ENCODE measurements at regions not wholly inside any gene's neighbourhood (a gene's known extent, or its start where the extent isn't known, plus 50 kb on each side); places are given as distances from the start of the nearest gene placed in this dataset.

DNA sequence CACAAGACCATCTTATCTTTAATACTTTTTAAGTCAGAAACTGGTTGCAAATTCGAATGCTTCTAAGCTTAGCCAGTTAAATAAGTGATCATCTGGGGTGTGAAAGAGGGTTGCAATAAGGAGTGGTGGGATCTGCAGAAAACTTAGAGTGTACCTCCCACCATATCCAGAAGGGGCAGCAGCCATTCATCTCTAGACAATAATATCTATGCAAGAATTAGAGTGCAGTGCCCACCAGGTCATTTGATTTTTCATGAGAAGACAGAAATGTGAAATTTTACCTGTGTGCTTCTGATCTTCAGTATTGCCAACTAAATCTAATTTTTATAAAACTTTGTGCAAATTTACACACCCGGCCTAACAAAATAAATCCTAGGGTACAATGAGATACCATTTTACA lies 127.2 kb upstream of the SP4 start (continued):
- TF ChIP-seq, protein P1, sequence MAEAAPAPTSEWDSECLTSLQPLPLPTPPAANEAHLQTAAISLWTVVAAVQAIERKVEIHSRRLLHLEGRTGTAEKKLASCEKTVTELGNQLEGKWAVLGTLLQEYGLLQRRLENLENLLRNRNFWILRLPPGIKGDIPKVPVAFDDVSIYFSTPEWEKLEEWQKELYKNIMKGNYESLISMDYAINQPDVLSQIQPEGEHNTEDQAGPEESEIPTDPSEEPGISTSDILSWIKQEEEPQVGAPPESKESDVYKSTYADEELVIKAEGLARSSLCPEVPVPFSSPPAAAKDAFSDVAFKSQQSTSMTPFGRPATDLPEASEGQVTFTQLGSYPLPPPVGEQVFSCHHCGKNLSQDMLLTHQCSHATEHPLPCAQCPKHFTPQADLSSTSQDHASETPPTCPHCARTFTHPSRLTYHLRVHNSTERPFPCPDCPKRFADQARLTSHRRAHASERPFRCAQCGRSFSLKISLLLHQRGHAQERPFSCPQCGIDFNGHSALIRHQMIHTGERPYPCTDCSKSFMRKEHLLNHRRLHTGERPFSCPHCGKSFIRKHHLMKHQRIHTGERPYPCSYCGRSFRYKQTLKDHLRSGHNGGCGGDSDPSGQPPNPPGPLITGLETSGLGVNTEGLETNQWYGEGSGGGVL (tag by site-specific recombination; IDR thresholded peaks at IDR 0.05): no peak

DNA sequence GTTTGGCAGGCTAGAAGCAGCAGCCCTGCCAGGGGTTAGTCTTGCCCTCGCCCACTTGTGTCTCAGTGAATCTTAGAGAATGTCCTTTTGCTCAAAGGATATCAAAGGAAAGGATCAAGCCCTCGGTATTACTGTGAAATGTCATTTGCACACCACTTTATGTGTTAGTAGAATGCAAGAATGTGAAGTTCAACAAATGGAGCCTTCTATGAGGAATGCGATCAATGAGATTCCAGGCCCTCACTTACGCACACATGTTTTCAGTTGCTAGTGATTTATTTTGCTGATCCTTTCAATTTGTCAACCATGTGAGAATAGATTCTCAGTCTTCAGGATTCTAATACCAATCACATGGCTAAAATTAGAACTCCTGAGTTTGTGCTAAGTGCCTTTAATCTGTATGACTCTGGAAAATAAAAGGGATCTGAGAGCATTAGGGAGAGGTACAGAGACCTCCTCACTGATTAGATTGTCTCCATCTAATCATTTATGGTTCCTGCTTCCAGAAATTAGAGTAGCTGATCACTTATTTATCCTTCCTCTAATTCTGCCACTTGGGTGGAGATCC lies 123.0 kb upstream of the SP4 start:
- CTCF ChIA-PET: no interaction called here
- H3K9me3 ChIP-seq (ENCODE audit: control insufficient read depth, insufficient read depth, low read depth, low read length): no peaks in the 10 kb centered on the region; the same call in 1 of the 2 replicates
- POLR2A ChIA-PET: no interaction called here
- TF ChIP-seq ZNF785 (tag by site-specific recombination; IDR thresholded peaks at IDR 0.05) (no peak), ZNF596 (tag by site-specific recombination; IDR thresholded peaks at IDR 0.05) (no peak), OVOL3 (tag by site-specific recombination; IDR thresholded peaks at IDR 0.05) (no peak), ZNF140 (tag by site-specific recombination; IDR thresholded peaks at IDR 0.05) (no peak), ZFP37 (tag by site-specific recombination; IDR thresholded peaks at IDR 0.05) (no peak), SP3 (tag by site-specific recombination; IDR thresholded peaks at IDR 0.05) (no peak), ZNF37A (tag by site-specific recombination; IDR thresholded peaks at IDR 0.05) (no peak), ZNF133 (tag by site-specific recombination; IDR thresholded peaks at IDR 0.05) (no peak), ZNF777 (tag by site-specific recombination; IDR thresholded peaks at IDR 0.05; ENCODE audit: borderline replicate concordance) (no peak), ZNF112 (tag by site-specific recombination; IDR thresholded peaks at IDR 0.05) (no peak)
- TF ChIP-seq, protein P2, sequence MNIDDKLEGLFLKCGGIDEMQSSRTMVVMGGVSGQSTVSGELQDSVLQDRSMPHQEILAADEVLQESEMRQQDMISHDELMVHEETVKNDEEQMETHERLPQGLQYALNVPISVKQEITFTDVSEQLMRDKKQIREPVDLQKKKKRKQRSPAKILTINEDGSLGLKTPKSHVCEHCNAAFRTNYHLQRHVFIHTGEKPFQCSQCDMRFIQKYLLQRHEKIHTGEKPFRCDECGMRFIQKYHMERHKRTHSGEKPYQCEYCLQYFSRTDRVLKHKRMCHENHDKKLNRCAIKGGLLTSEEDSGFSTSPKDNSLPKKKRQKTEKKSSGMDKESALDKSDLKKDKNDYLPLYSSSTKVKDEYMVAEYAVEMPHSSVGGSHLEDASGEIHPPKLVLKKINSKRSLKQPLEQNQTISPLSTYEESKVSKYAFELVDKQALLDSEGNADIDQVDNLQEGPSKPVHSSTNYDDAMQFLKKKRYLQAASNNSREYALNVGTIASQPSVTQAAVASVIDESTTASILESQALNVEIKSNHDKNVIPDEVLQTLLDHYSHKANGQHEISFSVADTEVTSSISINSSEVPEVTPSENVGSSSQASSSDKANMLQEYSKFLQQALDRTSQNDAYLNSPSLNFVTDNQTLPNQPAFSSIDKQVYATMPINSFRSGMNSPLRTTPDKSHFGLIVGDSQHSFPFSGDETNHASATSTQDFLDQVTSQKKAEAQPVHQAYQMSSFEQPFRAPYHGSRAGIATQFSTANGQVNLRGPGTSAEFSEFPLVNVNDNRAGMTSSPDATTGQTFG (tag by site-specific recombination; IDR thresholded peaks at IDR 0.05; ENCODE audit: borderline replicate concordance): no peak
- TF ChIP-seq, protein P3, sequence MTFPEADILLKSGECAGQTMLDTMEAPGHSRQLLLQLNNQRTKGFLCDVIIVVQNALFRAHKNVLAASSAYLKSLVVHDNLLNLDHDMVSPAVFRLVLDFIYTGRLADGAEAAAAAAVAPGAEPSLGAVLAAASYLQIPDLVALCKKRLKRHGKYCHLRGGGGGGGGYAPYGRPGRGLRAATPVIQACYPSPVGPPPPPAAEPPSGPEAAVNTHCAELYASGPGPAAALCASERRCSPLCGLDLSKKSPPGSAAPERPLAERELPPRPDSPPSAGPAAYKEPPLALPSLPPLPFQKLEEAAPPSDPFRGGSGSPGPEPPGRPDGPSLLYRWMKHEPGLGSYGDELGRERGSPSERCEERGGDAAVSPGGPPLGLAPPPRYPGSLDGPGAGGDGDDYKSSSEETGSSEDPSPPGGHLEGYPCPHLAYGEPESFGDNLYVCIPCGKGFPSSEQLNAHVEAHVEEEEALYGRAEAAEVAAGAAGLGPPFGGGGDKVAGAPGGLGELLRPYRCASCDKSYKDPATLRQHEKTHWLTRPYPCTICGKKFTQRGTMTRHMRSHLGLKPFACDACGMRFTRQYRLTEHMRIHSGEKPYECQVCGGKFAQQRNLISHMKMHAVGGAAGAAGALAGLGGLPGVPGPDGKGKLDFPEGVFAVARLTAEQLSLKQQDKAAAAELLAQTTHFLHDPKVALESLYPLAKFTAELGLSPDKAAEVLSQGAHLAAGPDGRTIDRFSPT (tag by site-specific recombination; IDR thresholded peaks at IDR 0.05): no peak
- TF ChIP-seq, protein P4, sequence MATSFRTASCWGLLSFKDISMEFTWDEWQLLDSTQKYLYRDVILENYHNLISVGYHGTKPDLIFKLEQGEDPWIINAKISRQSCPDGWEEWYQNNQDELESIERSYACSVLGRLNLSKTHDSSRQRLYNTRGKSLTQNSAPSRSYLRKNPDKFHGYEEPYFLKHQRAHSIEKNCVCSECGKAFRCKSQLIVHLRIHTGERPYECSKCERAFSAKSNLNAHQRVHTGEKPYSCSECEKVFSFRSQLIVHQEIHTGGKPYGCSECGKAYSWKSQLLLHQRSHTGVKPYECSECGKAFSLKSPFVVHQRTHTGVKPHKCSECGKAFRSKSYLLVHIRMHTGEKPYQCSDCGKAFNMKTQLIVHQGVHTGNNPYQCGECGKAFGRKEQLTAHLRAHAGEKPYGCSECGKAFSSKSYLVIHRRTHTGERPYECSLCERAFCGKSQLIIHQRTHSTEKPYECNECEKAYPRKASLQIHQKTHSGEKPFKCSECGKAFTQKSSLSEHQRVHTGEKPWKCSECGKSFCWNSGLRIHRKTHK (tag by site-specific recombination; IDR thresholded peaks at IDR 0.05): no peak
- TF ChIP-seq, protein P5, sequence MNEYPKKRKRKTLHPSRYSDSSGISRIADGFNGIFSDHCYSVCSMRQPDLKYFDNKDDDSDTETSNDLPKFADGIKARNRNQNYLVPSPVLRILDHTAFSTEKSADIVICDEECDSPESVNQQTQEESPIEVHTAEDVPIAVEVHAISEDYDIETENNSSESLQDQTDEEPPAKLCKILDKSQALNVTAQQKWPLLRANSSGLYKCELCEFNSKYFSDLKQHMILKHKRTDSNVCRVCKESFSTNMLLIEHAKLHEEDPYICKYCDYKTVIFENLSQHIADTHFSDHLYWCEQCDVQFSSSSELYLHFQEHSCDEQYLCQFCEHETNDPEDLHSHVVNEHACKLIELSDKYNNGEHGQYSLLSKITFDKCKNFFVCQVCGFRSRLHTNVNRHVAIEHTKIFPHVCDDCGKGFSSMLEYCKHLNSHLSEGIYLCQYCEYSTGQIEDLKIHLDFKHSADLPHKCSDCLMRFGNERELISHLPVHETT (tag by site-specific recombination; IDR thresholded peaks at IDR 0.05): no peak
- TF ChIP-seq, protein P6, sequence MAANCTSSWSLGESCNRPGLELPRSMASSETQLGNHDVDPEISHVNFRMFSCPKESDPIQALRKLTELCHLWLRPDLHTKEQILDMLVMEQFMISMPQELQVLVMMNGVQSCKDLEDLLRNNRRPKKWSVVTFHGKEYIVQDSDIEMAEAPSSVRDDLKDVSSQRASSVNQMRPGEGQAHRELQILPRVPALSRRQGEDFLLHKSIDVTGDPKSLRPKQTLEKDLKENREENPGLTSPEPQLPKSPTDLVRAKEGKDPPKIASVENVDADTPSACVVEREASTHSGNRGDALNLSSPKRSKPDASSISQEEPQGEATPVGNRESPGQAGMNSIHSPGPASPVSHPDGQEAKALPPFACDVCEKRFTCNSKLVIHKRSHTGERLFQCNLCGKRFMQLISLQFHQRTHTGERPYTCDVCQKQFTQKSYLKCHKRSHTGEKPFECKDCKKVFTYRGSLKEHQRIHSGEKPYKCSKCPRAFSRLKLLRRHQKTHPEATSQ (tag by site-specific recombination; IDR thresholded peaks at IDR 0.05): no peak
- no peak overlapping the region for H3K27ac ChIP-seq (ENCODE audit: extremely low read depth, low read depth, low read length)
- no peak overlapping the region for H3K4me3 ChIP-seq (ENCODE audit: low read depth, low read length)
- no peaks in the 10 kb centered on the region for H3K36me3 ChIP-seq (ENCODE audit: control insufficient read depth in 2 of 2, insufficient read depth in 1 of 2, low read length in 2 of 2)
- H3K4me1 ChIP-seq (ENCODE audit: control insufficient read depth, insufficient read depth, low read length): no peaks in the 10 kb centered on the region

All from HEK293 (cell line).